22Rv1 (cell line): ENCODE measurements at regions not wholly inside any gene's neighbourhood (a gene's known extent, or its start where the extent isn't known, plus 50 kb on each side); places are given as distances from the start of the nearest gene placed in this dataset.
"Not testable (repeated sequence)": the region's sequence is repeated elsewhere in the genome, so short reads cannot be mapped to it uniquely, and the experiment has no call there.

ENCODE experiments used
- H3K27ac ChIP-seq: fragments of 450-650 bp; 2 replicates; pipeline ENCODE4 v1.5.1; 2017
- CTCF ChIP-seq: fragments of 450-650 bp; IDR thresholded peaks from 2 replicates; pipeline ENCODE4 v1.5.1; 2017; ENCODE audit warnings: mild to moderate bottlenecking
- ZFX ChIP-seq: fragments of 450-650 bp; IDR thresholded peaks from 2 replicates; pipeline ENCODE4 v1.6.1; 2017; ENCODE audit warnings: antibody characterized with exemption, borderline replicate concordance

- TF ChIP-seq ZFX (no peak), CTCF (no peak)
Measured at GRCh38 chrX:142873214-142873613, 152.5 kb upstream of the SPANXN4 start.

GRCh38 chrX:142884881-142885280 is 140.8 kb upstream of the SPANXN4 start:
- no peak overlapping the region for H3K27ac ChIP-seq
- TF ChIP-seq ZFX, result no peak
- TF ChIP-seq CTCF, result no peak

More at GRCh38 chrX:142873214-142873613, 152.5 kb upstream of the SPANXN4 start:
- H3K27ac ChIP-seq, result no peak overlapping the region

GRCh38 chrX:142891046-142891445 is 134.7 kb upstream of the SPANXN4 start:
- no peak for TF ChIP-seq ZFX
- no peak for TF ChIP-seq CTCF
- no peak overlapping the region for H3K27ac ChIP-seq

- H3K27ac ChIP-seq, result no peak overlapping the region
- TF ChIP-seq CTCF, result no peak
- TF ChIP-seq ZFX, result no peak
Measured at GRCh38 chrX:142898164-142898563, 127.6 kb upstream of the SPANXN4 start.

- no peak for TF ChIP-seq ZFX
- no peak for TF ChIP-seq CTCF
Measured at GRCh38 chrX:142923201-142923600, 102.5 kb upstream of the SPANXN4 start.

GRCh38 chrX:142938793-142939192 is 86.9 kb upstream of the SPANXN4 start:
- H3K27ac ChIP-seq, result no peak overlapping the region
- TF ChIP-seq CTCF (no peak), ZFX (no peak)

More at GRCh38 chrX:142923201-142923600, 102.5 kb upstream of the SPANXN4 start:
- no peak overlapping the region for H3K27ac ChIP-seq

- not testable (repeated sequence) for H3K27ac ChIP-seq
Measured at GRCh38 chrX:142972147-142972809, 53.5 kb upstream of the SPANXN4 start.
